Gastrocnemius medialis (tissue), 4 donors: ENCODE measurements at regions not wholly inside any gene's neighbourhood (a gene's known extent, or its start where the extent isn't known, plus 50 kb on each side); places are given as distances from the start of the nearest gene placed in this dataset.

ENCODE experiments used
- ATAC-seq, 2 donors: fragments of 150-250 bp; one replicate each; pipeline ENCODE4 v1.9.1; 2016
- DNase-seq, 2 donors: peaks; one replicate each; pipeline ENCODE4 v3.0.0-alpha.2; 2019
- H3K27ac ChIP-seq, 4 donors: fragments of 200-600 bp; sonication (generic); 1 replicate in 1 of 4; 2 replicates in 3 of 4; pipeline ENCODE4 v1.5.1; 2016 to 2018; ENCODE audit warnings: mild to moderate bottlenecking in 2 of 4, moderate library complexity in 1 of 4
- H3K27me3 ChIP-seq, 3 donors: fragments of 200-600 bp; sonication (generic) in 2 of 3; 1 replicate in 1 of 3; 2 replicates in 2 of 3; pipeline versions ENCODE4 v1.5.1 to v1.6.0; 2016 to 2019; ENCODE audit warnings: mild to moderate bottlenecking in 1 of 3, moderate library complexity in 1 of 3
- H3K36me3 ChIP-seq, 2 donors: fragments of 200-600 bp; sonication (generic) in 1 of 2; one replicate each; pipeline ENCODE4 v1.5.1; 2017 to 2018
- H3K4me1 ChIP-seq, 2 donors: fragments of 200-600 bp; sonication (generic) in 1 of 2; one replicate each; pipeline ENCODE4 v1.5.1; 2016 to 2017; ENCODE audit warnings: mild to moderate bottlenecking in 2 of 2
- H3K4me3 ChIP-seq, 4 donors: fragments of 200-600 bp; sonication (generic) in 3 of 4; 1 replicate in 1 of 4; 2 replicates in 3 of 4; pipeline ENCODE4 v1.5.1; 2016 to 2019; ENCODE audit warnings: mild to moderate bottlenecking in 2 of 4
- H3K9me3 ChIP-seq, 3 donors: fragments of 200-600 bp; sonication (generic) in 2 of 3; 1 replicate in 1 of 3; 2 replicates in 2 of 3; pipeline ENCODE4 v1.5.1; 2016 to 2019
- CTCF ChIP-seq, 5 experiments: fragments of 450-650 bp in 3 of 5; fragments of 200-600 bp in 2 of 5; sonication (generic) in 2 of 5; IDR thresholded peaks in 4 of 5; conservative IDR thresholded peaks in 1 of 5; 1 replicate in 4 of 5; 2 replicates in 1 of 5; pipeline ENCODE4 v1.5.1; 2016 to 2019; ENCODE audit warnings: antibody characterized with exemption in 5 of 5, mild to moderate bottlenecking in 3 of 5, moderate library complexity in 3 of 5
- POLR2A ChIP-seq, 2 donors: fragments of 450-650 bp; IDR thresholded peaks; one replicate each; pipeline ENCODE4 v1.6.1; 2017; ENCODE audit warnings: antibody characterized with exemption in 2 of 2, mild to moderate bottlenecking in 2 of 2, moderate library complexity in 2 of 2
- in situ Hi-C, 4 donors: fragments of 200-750 bp; cut with MboI; loops; one replicate each; pipeline versions ENCODE4 v1.15.0 to v1.8.0; 2017; ENCODE audit warnings: low sequenced_read_pairs in 4 of 4
- intact Hi-C: fragments of 100-400 bp; cut with DNase I; formaldehyde crosslinking; loops from one replicate; pipeline ENCODE4 v1.15.1; 2023; ENCODE audit warnings: low total_unique reads

GRCh38 chr1:90810681-90811080 lies 93.6 kb upstream of the BARHL2 start:
- Histone ChIP-seq H3K27me3 (no peaks in the 10 kb centered on the region), H3K27ac (no peak overlapping the region), H3K4me3 (no peak overlapping the region), H3K9me3 (no peaks in the 10 kb centered on the region), H3K36me3 (no peaks in the 10 kb centered on the region), H3K4me1 (no peaks in the 10 kb centered on the region)
- TF ChIP-seq CTCF (IDR thresholded peaks at IDR 0.05 in 4 of 5, conservative IDR thresholded peaks at IDR 0.05 in 1 of 5) (no peak), POLR2A (IDR thresholded peaks at IDR 0.05) (no peak)
- intact Hi-C loops, result no loop called here
- no peak for DNase-seq
- in situ Hi-C loops, result no loop called here
- no peak for ATAC-seq

- Histone ChIP-seq H3K9me3 (no peaks in the 10 kb centered on the region), H3K4me3 (no peak overlapping the region), H3K27me3 (no peaks in the 10 kb centered on the region), H3K36me3 (no peaks in the 10 kb centered on the region), H3K27ac (no peak overlapping the region), H3K4me1 (no peaks in the 10 kb centered on the region)
- no peak for ATAC-seq
- DNase-seq, result no peak
- intact Hi-C loops (no loop called here), in situ Hi-C loops (no loop called here)
- TF ChIP-seq POLR2A (IDR thresholded peaks at IDR 0.05), result no peak
- no peak for TF ChIP-seq CTCF (IDR thresholded peaks at IDR 0.05 in 4 of 5, conservative IDR thresholded peaks at IDR 0.05 in 1 of 5)
Measured at GRCh38 chr1:90809996-90810395, 92.9 kb upstream of the BARHL2 start.

- intact Hi-C loops (no loop called here), in situ Hi-C loops (no loop called here)
- Histone ChIP-seq H3K27me3 (no peaks in the 10 kb centered on the region), H3K9me3 (no peaks in the 10 kb centered on the region), H3K4me1 (no peaks in the 10 kb centered on the region), H3K4me3 (no peak overlapping the region), H3K27ac (no peak overlapping the region), H3K36me3 (no peaks in the 10 kb centered on the region)
- DNase-seq, result no peak
- no peak for ATAC-seq
- TF ChIP-seq CTCF (IDR thresholded peaks at IDR 0.05 in 4 of 5, conservative IDR thresholded peaks at IDR 0.05 in 1 of 5) (no peak), POLR2A (IDR thresholded peaks at IDR 0.05) (no peak)
Measured at GRCh38 chr1:90809093-90809492, 92.0 kb upstream of the BARHL2 start.

DNA sequence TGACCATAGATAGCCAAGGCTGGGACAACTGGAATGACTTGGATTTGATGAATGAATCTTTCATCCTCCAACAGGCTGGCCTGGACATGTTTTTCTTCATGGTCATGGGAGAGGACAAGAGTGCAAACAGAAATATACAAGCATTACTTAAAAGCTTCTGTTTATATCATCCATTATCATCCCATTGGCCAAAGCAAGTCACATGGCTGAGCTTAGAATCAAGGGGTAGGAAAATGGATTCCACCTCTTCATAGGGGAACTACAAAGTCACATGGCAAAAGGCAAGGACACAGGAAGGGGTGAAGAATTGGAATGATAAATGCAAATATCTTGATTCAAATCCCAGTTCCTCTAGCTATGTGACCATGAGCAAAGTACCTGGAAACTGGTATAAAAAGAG lies 90.2 kb upstream of the BARHL2 start:
- Histone ChIP-seq H3K27ac (no peak overlapping the region), H3K4me3 (no peak overlapping the region), H3K27me3 (no peaks in the 10 kb centered on the region), H3K36me3 (no peaks in the 10 kb centered on the region), H3K4me1 (no peaks in the 10 kb centered on the region), H3K9me3 (no peaks in the 10 kb centered on the region)
- DNase-seq (no peak), ATAC-seq (no peak)
- TF ChIP-seq CTCF (IDR thresholded peaks at IDR 0.05 in 4 of 5, conservative IDR thresholded peaks at IDR 0.05 in 1 of 5), result no peak
- TF ChIP-seq POLR2A (IDR thresholded peaks at IDR 0.05), result no peak
- intact Hi-C loops, result no loop called here
- in situ Hi-C loops, result no loop called here

- in situ Hi-C loops, result no loop called here
- intact Hi-C loops, result no loop called here
Measured at GRCh38 chr1:90802622-90803021, 85.5 kb upstream of the BARHL2 start.

More at GRCh38 chr1:90802622-90803021, 85.5 kb upstream of the BARHL2 start:
- no peak for DNase-seq
- no peak for ATAC-seq
- no peak for TF ChIP-seq CTCF (IDR thresholded peaks at IDR 0.05 in 4 of 5, conservative IDR thresholded peaks at IDR 0.05 in 1 of 5)
- no peak for TF ChIP-seq POLR2A (IDR thresholded peaks at IDR 0.05)
- H3K27me3 ChIP-seq, result no peaks in the 10 kb centered on the region
- H3K9me3 ChIP-seq, result no peaks in the 10 kb centered on the region
- no peaks in the 10 kb centered on the region for H3K4me1 ChIP-seq
- no peaks in the 10 kb centered on the region for H3K36me3 ChIP-seq
- no peak overlapping the region for H3K27ac ChIP-seq
- no peak overlapping the region for H3K4me3 ChIP-seq
